ENCODE measurements at regions not wholly inside any gene's neighbourhood (a gene's known extent, or its start where the extent isn't known, plus 50 kb on each side); places are given as distances from the start of the nearest gene placed in this dataset.

DNA sequence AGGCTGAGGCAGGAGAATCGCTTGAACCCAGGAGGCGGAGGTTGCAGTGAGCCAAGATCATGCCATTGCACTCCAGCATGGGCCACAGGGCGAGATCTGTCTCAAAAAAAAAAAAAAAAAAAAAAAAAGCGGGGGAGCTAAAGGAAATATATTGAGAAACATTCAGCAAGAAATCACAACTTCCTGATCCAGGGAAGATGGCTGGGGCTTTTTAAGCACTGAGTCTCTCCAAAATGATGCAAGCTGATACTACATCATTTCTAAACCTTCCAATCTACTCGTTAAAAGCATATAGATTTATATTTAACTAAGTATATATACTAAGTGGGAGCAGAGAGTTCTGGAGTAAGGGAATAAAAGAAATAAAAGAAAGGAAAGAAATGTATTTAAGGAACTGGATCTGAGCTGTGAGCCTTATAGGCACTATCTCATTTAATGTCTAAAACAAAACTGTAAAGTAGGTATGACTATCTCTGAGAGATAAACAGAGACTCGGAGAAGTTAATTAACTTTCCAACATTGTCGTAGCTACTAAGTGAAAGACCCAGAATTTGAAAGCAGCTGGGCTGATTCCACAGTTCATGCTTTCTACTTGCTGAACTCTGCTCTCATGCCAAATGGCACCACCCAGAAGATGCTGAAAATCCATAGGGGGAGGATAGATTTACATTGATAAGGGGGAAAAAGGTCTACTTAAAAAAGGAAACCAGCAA, 215.0 kb upstream of the MARCKS start:
- no peak for TF ChIP-seq POLR2A (IDR thresholded peaks at IDR 0.05)
- no peak for TF ChIP-seq CTCF (IDR thresholded peaks at IDR 0.05)
- TF ChIP-seq POLR2AphosphoS5 (IDR thresholded peaks at IDR 0.05), result no peak
- Histone ChIP-seq H3K27me3 (no peaks in the 10 kb centered on the region), H3K4me3 (no peak overlapping the region), H3K36me3 (no peaks in the 10 kb centered on the region), H3K9me3 (no peaks in the 10 kb centered on the region), H3K27ac (no peak overlapping the region), H3K4me1 (no peaks in the 10 kb centered on the region)
- intact Hi-C loops (cut with DNase I; ENCODE audit: low total_unique reads), result no loop called here
- DNase-seq (ENCODE audit: low spot score in 2 of 2), result no peak

- Histone ChIP-seq H3K9me3 (no peaks in the 10 kb centered on the region), H3K27me3 (no peaks in the 10 kb centered on the region), H3K4me3 (no peak overlapping the region), H3K27ac (peak overlapping the region in 1 of 2 donors; percentile 13), H3K36me3 (no peaks in the 10 kb centered on the region), H3K4me1 (no peaks in the 10 kb centered on the region)
- DNase-seq (ENCODE audit: low spot score in 2 of 2), result no peak
- intact Hi-C loops (cut with DNase I; ENCODE audit: low total_unique reads), result loop anchor here (1.0 kb wide), 1 partner anchor 9 kb away; no protein-coding TSS in a partner anchor
- TF ChIP-seq POLR2AphosphoS5 (IDR thresholded peaks at IDR 0.05) (no peak), CTCF (IDR thresholded peaks at IDR 0.05) (no peak), POLR2A (IDR thresholded peaks at IDR 0.05) (no peak)
Observed at GRCh38 chr6:113642714-113643406, 214.3 kb upstream of the MARCKS start.

DNA sequence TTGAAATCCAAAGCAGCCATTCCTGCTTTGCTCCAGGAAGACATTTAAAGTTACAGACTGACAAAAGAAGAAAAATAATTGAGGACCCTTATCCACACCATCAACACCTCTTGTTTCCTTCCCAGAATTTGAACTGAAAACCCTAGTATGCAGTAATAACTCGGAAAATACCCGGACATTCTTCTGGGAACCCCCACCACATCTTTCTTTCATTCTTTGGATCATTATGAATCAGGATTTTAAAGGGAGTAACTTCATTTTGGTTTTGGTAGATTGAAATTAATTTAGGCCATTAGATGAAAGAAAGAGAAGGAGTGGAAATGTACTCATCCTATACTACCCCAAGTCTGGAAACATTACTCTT, 213.8 kb upstream of the MARCKS start:
- TF ChIP-seq CTCF (IDR thresholded peaks at IDR 0.05) (no peak), POLR2AphosphoS5 (IDR thresholded peaks at IDR 0.05) (no peak), POLR2A (IDR thresholded peaks at IDR 0.05) (no peak)
- intact Hi-C loops (cut with DNase I; ENCODE audit: low total_unique reads), result loop anchor here (1.0 kb wide), 1 partner anchor 9 kb away; no protein-coding TSS in a partner anchor
- Histone ChIP-seq H3K9me3 (no peaks in the 10 kb centered on the region), H3K27me3 (no peaks in the 10 kb centered on the region), H3K4me3 (no peak overlapping the region), H3K4me1 (no peaks in the 10 kb centered on the region), H3K36me3 (no peaks in the 10 kb centered on the region), H3K27ac (no peak overlapping the region)
- DNase-seq (ENCODE audit: low spot score in 2 of 2), result no peak

GRCh38 chr6:113644861-113645575, 212.1 kb upstream of the MARCKS start:
- peak overlapping the region; percentile 55 to 67 for H3K27ac ChIP-seq

More at GRCh38 chr6:113644861-113645575, 212.1 kb upstream of the MARCKS start:
- Histone ChIP-seq H3K4me1 (no peaks in the 10 kb centered on the region), H3K9me3 (no peaks in the 10 kb centered on the region), H3K27me3 (no peaks in the 10 kb centered on the region), H3K4me3 (no peak overlapping the region), H3K36me3 (no peaks in the 10 kb centered on the region)
- intact Hi-C loops (cut with DNase I; ENCODE audit: low total_unique reads), result no loop called here
- no peak for TF ChIP-seq POLR2AphosphoS5 (IDR thresholded peaks at IDR 0.05)
- TF ChIP-seq CTCF (IDR thresholded peaks at IDR 0.05), result no peak
- no peak for TF ChIP-seq POLR2A (IDR thresholded peaks at IDR 0.05)
- DNase-seq (ENCODE audit: low spot score in 2 of 2), result no peak
